HCT116 (cell line): ENCODE measurements at regions not wholly inside any gene's neighbourhood (a gene's known extent, or its start where the extent isn't known, plus 50 kb on each side); places are given as distances from the start of the nearest gene placed in this dataset.

Source experiments
- ATAC-seq: fragments of 200-7000 bp; cut with Tn5 transposase; 2 replicates; pipeline ENCODE4 v1.9.1; 2020; ENCODE audit warnings: mild to moderate bottlenecking, moderate library complexity
- BruUV-seq: library from RNA; stranded (reverse); fragments of 400-500 nt; replicated peaks from 2 replicates; lab custom pipeline; 2021; lab: Mats Ljungman, UMichigan
- CTCF ChIA-PET: fragments of 300-600 bp; sonication (Branson Sonifier 250); formaldehyde crosslinking; loops from one replicate; lab custom pipeline; 2021; ENCODE audit warnings: antibody characterized with exemption; lab: Charles Lee
- POLR2A ChIA-PET: fragments of 300-600, 350-600 bp; sonication (Branson Sonifier 250); formaldehyde crosslinking; loops from one replicate; lab custom pipeline; 2021; ENCODE audit warnings: antibody characterized with exemption; lab: Charles Lee
- RAD21 ChIA-PET, 2 experiments: fragments of 300-600 bp; sonication (Branson Sonifier 250); formaldehyde crosslinking; loops; one replicate each; lab custom pipeline; 2023; ENCODE audit warnings: low total read pairs in 2 of 2; ENCODE audit not compliant: uncharacterized antibody in 2 of 2, unreplicated experiment in 2 of 2, low non-redundant PET in 1 of 2; lab: Charles Lee
- DNase-seq: peaks from one replicate; pipeline ENCODE4 v3.0.0-alpha.2; 2010; ENCODE audit warnings: low read depth, low spot score
- H2AFZ ChIP-seq: fragments of 200-600 bp; shearing (Covaris generic), sonication (generic); 2 replicates; pipeline ENCODE4 v1.6.1; 2017; ENCODE audit warnings: low read depth, mixed run types, mixed read lengths, antibody characterized with exemption, low read length; ENCODE audit not compliant: poor library complexity, severe bottlenecking
- H3K27ac ChIP-seq: 2 replicates; pipeline ENCODE4 v1.5.1; 2012; ENCODE audit warnings: low read depth, low read length
- H3K27me3 ChIP-seq: fragments of 200-600 bp; sonication (generic); 2 replicates; pipeline ENCODE4 v1.6.1; 2016; ENCODE audit warnings: mixed run types, low read length, mixed read lengths; ENCODE audit not compliant: insufficient read depth
- H3K36me3 ChIP-seq, 2 experiments: fragments of 200-500 bp in 1 of 2; fragments of 200-600 bp in 1 of 2; sonication (Bioruptor generic) in 1 of 2; sonication (generic) in 1 of 2; 2 replicates each; pipeline versions ENCODE4 v1.5.1 to v1.6.1; 2014 to 2016; ENCODE audit warnings: low read length in 2 of 2, inconsistent platforms in 1 of 2, mixed read lengths in 1 of 2, mixed run types in 1 of 2; ENCODE audit not compliant: insufficient read depth in 2 of 2, control insufficient read depth in 1 of 2
- H3K4me1 ChIP-seq, 2 experiments: fragments of 200-600 bp in 1 of 2; sonication (generic) in 1 of 2; 2 replicates each; pipeline versions ENCODE4 v1.5.1 to v1.6.1; 2012 to 2017; ENCODE audit warnings: low read length in 2 of 2, inconsistent platforms in 1 of 2, mild to moderate bottlenecking in 1 of 2, mixed read lengths in 1 of 2, mixed run types in 1 of 2, moderate library complexity in 1 of 2; ENCODE audit not compliant: insufficient read depth in 2 of 2, control insufficient read depth in 1 of 2
- H3K4me2 ChIP-seq: fragments of 200-600 bp; sonication (generic); 2 replicates; pipeline ENCODE4 v1.6.1; 2017; ENCODE audit warnings: mixed run types, low read length, mixed read lengths
- H3K4me3 ChIP-seq, 2 experiments: fragments of 200-600 bp in 1 of 2; sonication (generic) in 1 of 2; replicated peaks in 1 of 2; 2 replicates each; pipeline ENCODE4 v1.5.1; 2011 to 2016; ENCODE audit warnings: low read length in 2 of 2, control low read depth in 1 of 2, low read depth in 1 of 2, mild to moderate bottlenecking in 1 of 2, mixed read lengths in 1 of 2, mixed run types in 1 of 2
- H3K79me2 ChIP-seq: fragments of 200-600 bp; sonication (generic); 2 replicates; pipeline ENCODE4 v1.6.1; 2017; ENCODE audit warnings: mild to moderate bottlenecking, mixed run types, low read length, moderate library complexity, mixed read lengths; ENCODE audit not compliant: insufficient read depth
- H3K9ac ChIP-seq: fragments of 200-600 bp; sonication (generic); 2 replicates; pipeline ENCODE4 v1.6.1; 2016; ENCODE audit warnings: low read length, mixed read lengths
- H3K9me2 ChIP-seq: fragments of 200-600 bp; sonication (generic), shearing (Covaris generic); 2 replicates; pipeline ENCODE4 v1.6.1; 2017; ENCODE audit warnings: mixed run types, mild to moderate bottlenecking, moderate library complexity; ENCODE audit not compliant: insufficient read depth
- H3K9me3 ChIP-seq, 2 experiments: fragments of 200-500 bp in 1 of 2; fragments of 200-600 bp in 1 of 2; sonication (Bioruptor generic) in 1 of 2; sonication (generic) in 1 of 2; 2 replicates each; pipeline ENCODE4 v1.6.1; 2014 to 2017; ENCODE audit warnings: low read length in 2 of 2, mixed read lengths in 2 of 2, inconsistent platforms in 1 of 2, low read depth in 1 of 2, mild to moderate bottlenecking in 1 of 2, mixed run types in 1 of 2, moderate library complexity in 1 of 2; ENCODE audit not compliant: control insufficient read depth in 1 of 2, insufficient read depth in 1 of 2
- H4K20me1 ChIP-seq: fragments of 200-600 bp; sonication (generic), shearing (Covaris generic); 2 replicates; pipeline ENCODE4 v1.6.1; 2017; ENCODE audit warnings: mixed run types, mild to moderate bottlenecking, moderate library complexity; ENCODE audit not compliant: insufficient read depth
- ELF1 ChIP-seq: IDR thresholded peaks from 2 replicates; pipeline ENCODE4 v1.6.1; 2012; ENCODE audit warnings: low read depth, borderline replicate concordance
- EZH2 ChIP-seq: fragments of 200-600 bp; sonication (generic); IDR thresholded peaks from 2 replicates; pipeline ENCODE4 v1.6.1; 2017; ENCODE audit warnings: antibody characterized with exemption, mixed run types
- EZH2phosphoT487 ChIP-seq: fragments of 200-600 bp; IDR thresholded peaks from 2 replicates; pipeline ENCODE4 v1.6.1; 2018; ENCODE audit warnings: antibody characterized with exemption, borderline replicate concordance
- FOSL1 ChIP-seq: IDR thresholded peaks from 2 replicates; pipeline ENCODE4 v1.6.1; 2012; ENCODE audit warnings: low read depth
- POLR2A ChIP-seq: IDR thresholded peaks from 2 replicates; pipeline ENCODE4 v1.7.0; 2011; ENCODE audit warnings: borderline replicate concordance; ENCODE audit not compliant: insufficient read depth, insufficient read length; ENCODE audit errors: extremely low read depth
- POLR2AphosphoS5 ChIP-seq: IDR thresholded peaks from 2 replicates; pipeline ENCODE4 v1.6.1; 2011; ENCODE audit warnings: mild to moderate bottlenecking, low read depth, low read length, moderate library complexity
- SIN3A ChIP-seq: IDR thresholded peaks from 2 replicates; pipeline ENCODE4 v1.6.1; 2012; ENCODE audit warnings: low read depth
- SRF ChIP-seq: IDR thresholded peaks from 2 replicates; pipeline ENCODE4 v1.6.1; 2012; ENCODE audit warnings: low read depth
- YY1 ChIP-seq: IDR thresholded peaks from 2 replicates; pipeline ENCODE4 v1.6.1; 2011; ENCODE audit warnings: low read length, low read depth, moderate library complexity, mild to moderate bottlenecking; ENCODE audit not compliant: insufficient replicate concordance; ENCODE audit errors: extremely low read depth
- intact Hi-C: fragments of 100-400 bp; cut with micrococcal nuclease; formaldehyde crosslinking; loops from 2 replicates; pipeline ENCODE4 v1.10.0; 2022
- TF ChIP-seq, protein P1 (sequence below): IDR thresholded peaks from 2 replicates; pipeline ENCODE4 v1.6.1; 2012; ENCODE audit warnings: low read depth
- TF ChIP-seq, protein P2 (sequence below): IDR thresholded peaks from 2 replicates; pipeline ENCODE4 v1.6.1; 2012
- TF ChIP-seq, protein P3 (sequence below), 3 experiments: fragments of 200-600 bp in 1 of 3; sonication (generic) in 1 of 3; IDR thresholded peaks in 2 of 3; conservative IDR thresholded peaks in 1 of 3; 2 replicates each; pipeline ENCODE4 v1.5.1; 2012 to 2017; ENCODE audit warnings: low read depth in 2 of 3, low read length in 2 of 3, antibody characterized with exemption in 1 of 3, borderline replicate concordance in 1 of 3, control low read depth in 1 of 3, mild to moderate bottlenecking in 1 of 3, mixed read lengths in 1 of 3, mixed run types in 1 of 3, moderate library complexity in 1 of 3; ENCODE audit not compliant: insufficient read depth in 1 of 3

DNA sequence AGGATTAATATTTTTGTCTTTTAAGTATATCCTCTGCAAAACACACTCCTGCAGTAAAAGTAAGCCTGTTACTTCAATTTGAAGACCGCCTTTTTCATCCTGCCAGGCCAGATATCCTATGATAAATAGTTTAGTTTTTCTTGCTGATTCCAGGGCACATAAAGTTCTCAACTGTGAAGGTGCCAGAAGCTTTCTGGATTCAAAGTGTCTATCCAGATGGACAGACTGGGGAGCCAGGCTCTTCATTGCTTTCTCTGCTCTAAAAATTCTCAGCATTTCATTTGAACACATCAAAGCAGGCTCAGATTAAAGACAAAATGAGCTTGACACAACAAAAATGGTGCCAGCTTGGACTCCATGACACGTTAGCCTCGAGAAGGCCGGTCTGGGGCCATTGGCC is 53.6 kb upstream of the UBL3 start:
- CTCF ChIA-PET = no interaction called here

More for the DNA sequence above, 53.6 kb upstream of the UBL3 start:
- H3K9ac ChIP-seq = no peak overlapping the region
- no peak overlapping the region for H2AFZ ChIP-seq
- H3K27ac ChIP-seq = no peak overlapping the region
- TF ChIP-seq EZH2 (no peak), SRF (no peak), SIN3A (no peak), YY1 (no peak), POLR2AphosphoS5 (no peak), POLR2A (no peak), ELF1 (no peak), EZH2phosphoT487 (no peak), FOSL1 (no peak)
- TF ChIP-seq, protein P1, sequence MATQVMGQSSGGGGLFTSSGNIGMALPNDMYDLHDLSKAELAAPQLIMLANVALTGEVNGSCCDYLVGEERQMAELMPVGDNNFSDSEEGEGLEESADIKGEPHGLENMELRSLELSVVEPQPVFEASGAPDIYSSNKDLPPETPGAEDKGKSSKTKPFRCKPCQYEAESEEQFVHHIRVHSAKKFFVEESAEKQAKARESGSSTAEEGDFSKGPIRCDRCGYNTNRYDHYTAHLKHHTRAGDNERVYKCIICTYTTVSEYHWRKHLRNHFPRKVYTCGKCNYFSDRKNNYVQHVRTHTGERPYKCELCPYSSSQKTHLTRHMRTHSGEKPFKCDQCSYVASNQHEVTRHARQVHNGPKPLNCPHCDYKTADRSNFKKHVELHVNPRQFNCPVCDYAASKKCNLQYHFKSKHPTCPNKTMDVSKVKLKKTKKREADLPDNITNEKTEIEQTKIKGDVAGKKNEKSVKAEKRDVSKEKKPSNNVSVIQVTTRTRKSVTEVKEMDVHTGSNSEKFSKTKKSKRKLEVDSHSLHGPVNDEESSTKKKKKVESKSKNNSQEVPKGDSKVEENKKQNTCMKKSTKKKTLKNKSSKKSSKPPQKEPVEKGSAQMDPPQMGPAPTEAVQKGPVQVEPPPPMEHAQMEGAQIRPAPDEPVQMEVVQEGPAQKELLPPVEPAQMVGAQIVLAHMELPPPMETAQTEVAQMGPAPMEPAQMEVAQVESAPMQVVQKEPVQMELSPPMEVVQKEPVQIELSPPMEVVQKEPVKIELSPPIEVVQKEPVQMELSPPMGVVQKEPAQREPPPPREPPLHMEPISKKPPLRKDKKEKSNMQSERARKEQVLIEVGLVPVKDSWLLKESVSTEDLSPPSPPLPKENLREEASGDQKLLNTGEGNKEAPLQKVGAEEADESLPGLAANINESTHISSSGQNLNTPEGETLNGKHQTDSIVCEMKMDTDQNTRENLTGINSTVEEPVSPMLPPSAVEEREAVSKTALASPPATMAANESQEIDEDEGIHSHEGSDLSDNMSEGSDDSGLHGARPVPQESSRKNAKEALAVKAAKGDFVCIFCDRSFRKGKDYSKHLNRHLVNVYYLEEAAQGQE = no peak
- TF ChIP-seq, protein P2, sequence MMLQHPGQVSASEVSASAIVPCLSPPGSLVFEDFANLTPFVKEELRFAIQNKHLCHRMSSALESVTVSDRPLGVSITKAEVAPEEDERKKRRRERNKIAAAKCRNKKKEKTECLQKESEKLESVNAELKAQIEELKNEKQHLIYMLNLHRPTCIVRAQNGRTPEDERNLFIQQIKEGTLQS = no peak
- TF ChIP-seq, protein P3, sequence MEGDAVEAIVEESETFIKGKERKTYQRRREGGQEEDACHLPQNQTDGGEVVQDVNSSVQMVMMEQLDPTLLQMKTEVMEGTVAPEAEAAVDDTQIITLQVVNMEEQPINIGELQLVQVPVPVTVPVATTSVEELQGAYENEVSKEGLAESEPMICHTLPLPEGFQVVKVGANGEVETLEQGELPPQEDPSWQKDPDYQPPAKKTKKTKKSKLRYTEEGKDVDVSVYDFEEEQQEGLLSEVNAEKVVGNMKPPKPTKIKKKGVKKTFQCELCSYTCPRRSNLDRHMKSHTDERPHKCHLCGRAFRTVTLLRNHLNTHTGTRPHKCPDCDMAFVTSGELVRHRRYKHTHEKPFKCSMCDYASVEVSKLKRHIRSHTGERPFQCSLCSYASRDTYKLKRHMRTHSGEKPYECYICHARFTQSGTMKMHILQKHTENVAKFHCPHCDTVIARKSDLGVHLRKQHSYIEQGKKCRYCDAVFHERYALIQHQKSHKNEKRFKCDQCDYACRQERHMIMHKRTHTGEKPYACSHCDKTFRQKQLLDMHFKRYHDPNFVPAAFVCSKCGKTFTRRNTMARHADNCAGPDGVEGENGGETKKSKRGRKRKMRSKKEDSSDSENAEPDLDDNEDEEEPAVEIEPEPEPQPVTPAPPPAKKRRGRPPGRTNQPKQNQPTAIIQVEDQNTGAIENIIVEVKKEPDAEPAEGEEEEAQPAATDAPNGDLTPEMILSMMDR (IDR thresholded peaks at IDR 0.05 in 2 of 3, conservative IDR thresholded peaks at IDR 0.05 in 1 of 3; ENCODE audit: borderline replicate concordance in 1 of 3, insufficient read depth in 1 of 3, low read depth in 2 of 3, low read length in 2 of 3) = no peak
- DNase-seq = no peak
- H3K79me2 ChIP-seq = no peaks in the 10 kb centered on the region
- no peak for ATAC-seq
- no peaks in the 10 kb centered on the region for H3K27me3 ChIP-seq
- H3K9me2 ChIP-seq = no peaks in the 10 kb centered on the region
- peaks cover 4 to 11% of the 10 kb centered on the region in 2 experiments; a peak in 3 of 4 replicates for H3K4me1 ChIP-seq
- H3K4me3 ChIP-seq = no peak overlapping the region
- H4K20me1 ChIP-seq = no peaks in the 10 kb centered on the region
- H3K4me2 ChIP-seq = no peak overlapping the region
- RAD21 ChIA-PET = no interaction called here
- no peaks in the 10 kb centered on the region for H3K36me3 ChIP-seq
- POLR2A ChIA-PET = no interaction called here
- H3K9me3 ChIP-seq = no peaks in the 10 kb centered on the region
- BruUV-seq = no TSS peak
- intact Hi-C loops = no loop called here
